ENCODE measurements at regions not wholly inside any gene's neighbourhood (a gene's known extent, or its start where the extent isn't known, plus 50 kb on each side); places are given as distances from the start of the nearest gene placed in this dataset.

DNA sequence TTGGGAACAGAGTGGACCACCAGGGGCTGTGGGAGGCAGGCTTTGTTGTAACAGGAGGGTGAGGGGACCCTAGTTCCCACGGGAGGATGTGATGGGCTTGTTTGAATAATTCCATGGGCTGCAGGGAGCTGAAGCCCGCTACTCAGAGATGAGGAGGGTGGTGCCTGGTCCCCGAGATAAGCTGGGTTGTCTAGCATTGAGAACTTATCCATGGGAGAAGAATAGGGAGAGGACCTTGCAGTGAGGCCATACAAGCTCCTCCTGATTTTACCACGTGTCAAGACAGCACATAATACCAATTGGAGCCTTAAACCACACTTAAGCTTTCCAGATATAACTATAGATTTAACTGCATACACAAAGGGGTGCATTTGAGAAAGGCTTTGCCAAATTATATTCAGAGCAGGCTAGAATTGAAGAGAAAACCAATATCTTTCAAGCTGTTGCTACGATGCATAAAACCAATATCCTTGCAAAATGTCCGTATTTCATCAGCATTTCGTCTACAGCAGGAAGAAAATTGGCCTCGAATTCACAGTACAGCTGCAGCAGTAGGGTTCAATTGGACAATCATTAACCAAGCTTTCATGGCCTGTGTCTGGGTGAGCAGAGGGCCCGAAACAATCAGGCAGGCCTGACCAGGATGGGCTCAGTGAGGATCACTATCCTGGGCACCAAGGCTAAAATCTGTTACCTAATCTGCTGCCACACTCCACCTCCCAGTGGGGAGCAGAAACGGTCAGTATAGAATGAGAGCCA, 500.7 kb downstream of the OCA2 start:
- no peak for TF ChIP-seq POLR2AphosphoS5 (IDR thresholded peaks at IDR 0.05; ENCODE audit: borderline replicate concordance, low read depth, low read length)
- TF ChIP-seq EZH2 (IDR thresholded peaks at IDR 0.05): no peak
